Activated CD4-positive, alpha-beta T cell treated with anti-CD3 and anti-CD28 coated beads, Interleukin-10, Interleukin-2, amounts not matched to agents 100 ng/mL and 50 ng/mL, durations not matched to agents 16 hours and 8 hours (primary cell): ENCODE measurements at regions not wholly inside any gene's neighbourhood (a gene's known extent, or its start where the extent isn't known, plus 50 kb on each side); places are given as distances from the start of the nearest gene placed in this dataset.

Experiments
- DNase-seq: peaks from one replicate; pipeline ENCODE4 v3.0.0-alpha.2; 2020

DNA sequence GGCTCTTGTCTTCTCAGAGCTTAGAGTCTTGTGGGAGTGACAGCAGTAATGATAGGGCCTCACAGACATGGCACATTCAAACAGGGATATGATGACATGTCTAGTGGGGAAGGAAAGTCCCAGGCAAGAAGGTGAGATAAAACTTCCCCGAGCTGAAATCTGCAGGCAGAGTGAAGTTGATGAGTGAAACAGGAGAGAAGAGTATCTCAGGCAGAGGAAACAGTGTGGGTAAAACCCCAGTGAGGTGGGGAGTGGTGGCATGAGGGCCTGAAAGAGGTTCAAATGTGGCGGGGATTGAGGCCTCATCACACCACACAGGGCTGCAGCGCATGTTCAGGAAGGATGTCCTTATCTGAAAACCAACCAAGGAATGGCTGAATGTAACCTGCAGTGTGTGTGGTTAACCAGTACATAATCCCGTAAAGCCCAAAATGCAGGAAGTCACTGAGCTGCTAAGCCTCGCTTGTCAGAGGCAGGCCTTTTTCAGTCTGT, 153.8 kb upstream of the E2F8 start:
- peak; percentile 60 for DNase-seq

DNA sequence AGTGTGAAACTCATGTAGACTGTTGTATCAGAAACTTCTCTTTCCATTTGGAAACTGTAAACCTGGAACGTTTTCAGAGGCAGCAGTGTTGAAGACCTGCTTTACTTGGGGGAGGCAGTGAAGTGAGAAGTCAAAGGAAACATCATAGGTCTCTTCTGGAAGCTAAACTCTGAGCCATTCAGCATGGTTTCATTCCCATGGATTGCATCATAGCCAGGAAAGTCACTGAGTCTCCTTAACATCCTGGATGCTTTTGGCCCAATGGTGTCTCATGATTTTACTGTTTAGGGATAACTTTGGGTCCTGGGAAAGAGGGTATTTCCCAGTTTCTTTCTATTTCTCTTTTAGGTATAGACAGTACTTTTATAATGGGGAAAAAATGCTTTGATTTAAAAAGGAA, 153.2 kb upstream of the E2F8 start:
- DNase-seq = no peak

DNA sequence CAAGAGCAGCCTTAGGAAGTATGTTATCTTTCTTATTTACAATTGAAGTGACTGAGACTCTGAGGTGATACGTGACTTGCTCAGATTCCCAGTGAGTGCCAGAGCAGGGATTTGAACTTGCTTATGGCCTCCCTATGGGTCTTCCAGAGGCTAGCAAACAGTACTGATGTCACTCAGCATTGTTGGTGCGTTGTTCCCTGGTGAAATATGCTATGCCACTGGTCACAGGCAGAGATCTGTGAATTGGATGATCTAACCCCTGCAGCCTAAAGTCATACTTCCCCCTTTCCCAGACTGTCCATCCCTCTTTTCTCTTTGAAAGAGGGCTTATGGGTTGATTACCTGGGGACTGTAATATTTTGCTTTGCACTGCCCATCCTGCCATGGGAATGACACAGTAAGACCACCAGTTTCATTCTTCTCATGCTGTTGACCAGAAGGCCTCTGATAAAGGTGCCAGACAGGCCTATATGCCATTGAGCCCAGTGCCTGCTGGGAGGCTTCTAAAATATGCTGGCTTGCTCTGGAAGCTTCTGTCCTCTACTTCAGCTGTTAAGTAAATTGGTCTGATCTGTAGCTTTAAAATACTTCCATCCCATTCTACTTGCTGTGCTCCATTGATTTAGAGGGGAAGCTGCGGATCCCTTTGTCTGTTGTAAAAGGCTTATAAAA, 152.2 kb upstream of the E2F8 start:
- DNase-seq = no peak

DNA sequence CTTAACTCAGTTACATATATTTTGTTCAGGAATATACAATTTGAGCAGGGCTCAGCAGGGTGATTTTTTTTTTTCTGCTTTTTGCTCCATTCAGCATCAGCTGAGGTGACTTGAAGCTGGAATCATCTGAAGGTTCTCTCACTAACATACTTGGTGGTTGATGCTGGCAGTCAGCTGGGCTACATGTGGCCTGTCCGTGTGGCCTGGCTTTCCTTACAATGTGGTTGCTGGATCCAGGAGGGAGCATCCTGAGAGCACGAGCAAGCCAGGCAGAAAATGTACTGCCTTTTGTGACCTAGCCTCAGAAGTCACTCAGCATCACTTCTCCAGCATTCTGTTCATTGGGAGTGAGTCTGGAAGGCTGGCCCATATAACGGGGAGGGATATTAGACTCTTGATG, 151.6 kb upstream of the E2F8 start:
- no peak for DNase-seq

DNA sequence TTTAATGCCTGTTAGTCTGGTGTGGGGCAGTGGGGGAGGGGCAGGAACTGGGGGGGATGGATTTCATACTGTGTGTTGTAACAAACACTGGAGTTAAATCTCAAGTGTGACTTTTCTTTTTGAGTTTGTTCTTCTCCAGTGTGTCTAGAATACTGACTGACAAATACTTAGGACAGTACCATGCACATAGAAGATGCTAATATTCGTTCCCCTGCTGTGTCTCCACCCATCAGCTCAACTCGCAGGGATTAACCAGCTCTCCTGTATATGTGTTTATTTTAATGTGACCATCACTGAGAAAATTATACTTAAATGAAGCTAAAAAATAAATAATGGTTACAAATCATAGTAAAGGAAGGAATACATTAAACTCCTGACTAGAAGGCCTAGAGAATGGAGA, 150.9 kb upstream of the E2F8 start:
- DNase-seq = no peak

DNA sequence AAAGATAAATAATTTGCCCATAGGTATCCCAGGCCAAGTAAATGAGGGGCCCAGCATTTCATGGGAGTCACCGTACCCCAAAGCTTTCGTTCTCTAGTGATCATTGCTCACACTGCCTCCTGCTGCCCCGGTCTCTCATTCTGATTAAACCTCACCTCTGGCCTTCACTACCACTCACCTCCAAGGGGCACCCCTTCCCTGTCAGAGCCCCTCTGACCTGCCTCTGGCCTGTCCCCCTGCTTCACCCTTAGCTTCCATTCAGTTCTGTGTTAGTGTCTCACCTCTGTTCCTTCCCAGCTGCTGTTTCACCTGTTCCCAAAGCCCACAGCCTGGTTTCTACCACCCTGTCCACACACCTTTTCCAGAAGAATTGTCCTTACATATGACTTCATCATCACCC, 150.3 kb upstream of the E2F8 start:
- no peak for DNase-seq

DNA sequence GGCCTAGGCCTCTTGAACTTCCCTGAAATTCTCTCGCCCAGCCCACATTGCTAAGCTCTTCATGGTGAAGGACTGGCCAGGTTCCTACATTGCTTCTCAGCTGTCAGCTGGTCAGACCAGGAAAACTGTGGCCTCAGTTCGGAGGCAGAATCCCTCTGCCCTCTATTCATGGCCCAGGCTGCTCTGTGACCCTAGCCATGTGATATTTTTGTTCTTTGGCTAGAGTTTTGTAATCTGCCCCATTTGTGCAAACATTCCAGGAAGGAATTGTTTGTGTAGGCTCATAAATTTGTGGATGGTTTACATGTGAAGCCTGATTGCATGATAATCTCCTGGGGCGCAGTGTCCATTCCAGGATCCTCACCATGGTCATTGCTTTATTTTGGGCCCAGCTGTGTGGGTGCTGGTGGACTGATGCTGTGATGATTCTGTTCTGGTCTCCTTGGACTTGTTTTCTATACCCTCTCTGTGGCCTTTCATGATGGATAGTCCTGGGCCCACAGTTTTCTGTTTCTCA, 149.1 kb upstream of the E2F8 start:
- no peak for DNase-seq

DNA sequence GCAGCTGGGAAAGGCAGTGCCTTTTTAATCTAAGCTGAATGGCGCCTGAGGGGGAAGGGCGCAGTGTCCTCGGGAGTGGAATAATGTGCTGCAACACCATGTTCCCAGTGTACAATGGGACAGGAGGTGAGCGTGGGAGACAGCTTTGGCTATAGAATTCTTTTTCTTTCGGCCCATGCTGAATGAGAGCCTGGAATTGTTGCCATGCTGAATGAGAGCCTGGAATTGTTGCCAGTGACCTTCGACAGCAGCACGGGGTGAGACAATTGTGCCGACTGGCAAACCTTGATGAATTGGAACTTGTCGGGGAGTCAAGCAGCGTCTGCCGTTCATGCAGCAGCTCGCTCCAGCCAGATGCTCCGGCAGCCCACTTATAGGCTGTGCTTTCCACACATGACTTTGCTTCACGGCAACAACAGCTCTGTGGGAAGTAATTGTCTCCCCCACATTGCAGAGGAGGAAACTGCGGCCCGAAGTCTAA, 141.4 kb upstream of the E2F8 start:
- DNase-seq = no peak

DNA sequence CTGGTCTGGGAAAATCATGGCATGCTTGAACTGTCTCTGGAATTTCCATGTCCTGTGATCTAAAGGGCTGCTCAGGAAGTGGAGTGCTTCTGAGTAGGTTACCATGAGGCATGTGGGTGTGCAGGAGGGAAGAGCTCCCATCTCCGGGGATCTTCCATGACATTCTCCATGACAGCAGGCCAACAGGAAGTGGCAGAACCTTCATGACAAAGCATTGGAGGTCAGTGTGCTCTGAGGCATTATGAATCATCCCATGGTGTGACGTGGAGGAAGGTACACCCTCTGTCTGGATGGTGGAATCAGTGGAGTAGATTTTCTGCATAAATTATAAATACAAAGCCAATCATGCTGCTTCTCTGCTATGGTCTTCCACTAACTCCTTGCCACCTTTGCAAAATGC, 139.6 kb upstream of the E2F8 start:
- no peak for DNase-seq

DNA sequence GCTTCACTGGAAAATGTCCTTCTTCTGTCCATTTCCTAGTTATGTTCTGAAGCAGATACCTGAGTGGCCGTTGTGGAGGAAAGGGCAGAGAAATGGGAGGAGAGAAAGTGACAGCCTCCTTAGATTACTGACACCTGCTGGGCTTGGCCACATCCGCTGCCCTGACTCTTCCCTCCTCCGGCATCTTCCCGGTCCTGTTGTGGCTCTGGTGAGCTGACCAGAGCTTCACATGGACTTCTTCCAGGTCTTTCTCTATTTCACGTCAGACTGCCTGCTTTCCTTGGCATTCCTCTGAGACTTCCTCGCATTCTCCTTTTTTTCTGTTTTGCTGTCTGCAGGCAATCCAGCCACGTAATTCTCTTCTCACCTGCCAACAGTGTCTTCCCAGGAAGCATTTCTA, 138.7 kb upstream of the E2F8 start:
- no peak for DNase-seq

DNA sequence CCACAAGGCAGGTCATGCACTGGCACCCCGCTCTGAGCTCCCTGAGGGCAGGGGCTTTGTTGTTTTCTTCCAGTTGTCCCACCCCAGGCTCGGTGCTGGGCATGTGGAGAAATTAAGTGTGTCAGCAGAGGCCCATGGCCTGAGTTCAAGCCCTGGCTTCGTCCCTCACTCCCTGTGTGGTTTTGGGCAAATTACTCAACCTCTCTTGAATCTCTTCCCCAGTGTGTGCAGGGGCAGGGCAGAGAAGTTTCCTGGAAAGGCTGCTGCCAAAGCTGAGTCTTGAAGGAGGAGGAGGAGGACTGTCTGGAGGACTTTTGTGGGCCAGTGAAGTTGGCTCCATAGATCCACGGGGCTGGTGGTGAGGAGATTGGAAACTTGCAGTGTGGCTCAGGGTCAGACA, 138.1 kb upstream of the E2F8 start:
- no peak for DNase-seq

DNA sequence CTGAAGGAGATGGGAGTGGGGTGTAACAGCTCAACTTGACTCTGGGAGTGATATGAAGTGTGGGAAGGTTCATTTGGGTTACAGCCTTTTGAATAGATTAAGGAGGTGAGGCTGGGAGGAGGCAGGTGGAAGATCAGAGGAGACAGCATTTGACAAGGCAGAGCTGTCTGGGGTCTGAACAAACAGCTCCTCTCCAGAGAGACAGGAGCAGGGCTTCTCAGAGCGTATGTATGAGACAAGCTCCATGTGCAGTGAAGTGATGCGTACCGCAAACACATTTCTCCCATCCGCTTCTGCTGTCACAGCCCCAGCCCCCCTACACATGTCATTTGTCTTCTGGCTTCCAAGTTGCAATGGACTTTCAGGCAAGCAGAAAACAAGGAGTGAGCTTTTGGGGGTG, 137.1 kb upstream of the E2F8 start:
- DNase-seq = no peak

DNA sequence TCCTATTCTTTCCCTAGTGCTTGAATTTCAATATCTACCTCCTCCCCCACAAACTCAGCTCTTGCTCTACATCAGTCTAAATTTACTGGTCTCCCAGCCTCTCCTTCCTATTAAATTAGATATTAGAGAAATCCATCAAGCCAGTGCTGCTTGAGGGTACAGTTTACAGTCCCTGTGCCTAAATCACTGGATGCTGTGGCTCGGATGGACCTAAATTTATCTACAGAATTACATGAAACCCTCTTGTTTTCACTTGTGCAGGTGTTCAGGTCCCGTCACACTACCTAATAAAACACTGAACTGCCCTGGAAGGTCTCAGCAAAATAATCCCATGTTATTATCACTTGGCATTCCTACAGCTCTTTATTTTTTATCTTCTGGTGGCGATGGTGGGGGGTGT, 134.7 kb upstream of the E2F8 start:
- no peak for DNase-seq

DNA sequence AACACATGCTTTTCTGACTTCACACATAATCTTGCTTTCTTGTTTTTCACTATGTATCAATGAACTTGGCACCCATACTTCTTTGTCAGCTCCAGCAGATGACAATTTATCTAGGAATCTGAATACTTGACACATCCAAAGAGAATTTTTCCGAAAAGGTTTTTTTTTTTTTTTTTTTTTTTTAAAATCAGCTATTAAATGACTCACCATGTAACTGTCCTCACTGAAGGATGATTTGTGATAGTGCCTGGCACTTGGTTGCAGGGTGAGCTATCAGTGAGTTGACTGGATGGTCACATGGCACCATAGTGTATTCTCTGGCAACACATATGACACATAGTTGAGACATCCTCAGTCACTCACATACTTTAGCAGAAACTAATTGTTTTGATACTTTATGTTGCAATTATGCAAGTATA, 133.4 kb upstream of the E2F8 start:
- no peak for DNase-seq

DNA sequence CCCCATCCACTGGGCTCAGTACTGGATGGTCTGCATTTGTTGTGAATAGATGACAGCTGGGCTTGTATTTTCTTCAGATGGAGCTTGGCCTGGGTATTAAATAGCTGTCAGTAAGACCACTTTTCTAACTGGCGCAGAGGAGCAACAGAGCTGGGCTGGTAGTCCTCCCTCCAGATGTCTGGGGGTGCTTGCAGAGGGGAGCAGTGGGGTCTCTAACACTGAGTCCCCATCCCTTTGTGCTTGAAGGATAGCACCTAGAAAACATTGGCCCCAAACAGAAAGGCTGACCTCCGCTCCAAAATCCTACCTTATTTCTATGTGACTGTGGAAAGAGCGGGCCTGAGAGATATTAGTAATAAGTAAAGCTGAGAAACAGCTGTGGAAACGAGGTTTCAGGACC, 131.6 kb upstream of the E2F8 start:
- no peak for DNase-seq

DNA sequence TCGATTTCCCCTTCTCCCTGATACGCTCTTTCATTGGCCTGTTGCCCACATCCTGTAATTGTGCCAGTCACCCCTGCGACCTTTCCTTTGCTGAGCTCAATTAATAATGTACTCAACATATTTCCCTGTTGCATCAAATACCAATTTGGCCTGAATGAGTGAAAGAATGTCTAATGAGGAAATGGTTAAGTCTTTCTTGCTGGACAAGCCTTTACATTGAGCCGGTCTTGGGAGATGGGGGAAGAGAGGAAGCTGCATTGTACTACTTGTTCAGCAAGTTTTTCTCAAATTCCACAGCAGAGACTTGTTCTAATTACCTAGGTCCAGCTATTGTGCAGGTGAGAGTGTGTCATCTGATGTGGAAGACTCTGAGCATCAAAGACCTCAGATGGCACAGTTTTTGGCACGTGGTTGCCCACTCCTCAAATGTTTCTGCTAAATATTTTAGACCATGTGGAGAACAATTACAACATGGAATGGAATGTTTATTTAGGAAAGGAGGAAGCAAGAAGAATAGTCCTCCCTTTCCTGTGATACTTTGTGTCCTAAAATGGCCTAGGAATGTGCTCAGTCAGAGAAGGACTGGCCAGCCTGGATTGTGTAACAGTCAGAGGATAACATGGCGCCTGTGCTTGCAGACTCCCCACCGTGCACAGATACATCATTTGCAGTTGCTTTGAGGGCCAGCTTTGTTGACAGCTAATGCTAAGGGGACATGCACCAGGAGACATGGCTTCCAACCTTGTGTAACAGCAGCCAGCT, 129.5 kb upstream of the E2F8 start:
- DNase-seq = no peak

DNA sequence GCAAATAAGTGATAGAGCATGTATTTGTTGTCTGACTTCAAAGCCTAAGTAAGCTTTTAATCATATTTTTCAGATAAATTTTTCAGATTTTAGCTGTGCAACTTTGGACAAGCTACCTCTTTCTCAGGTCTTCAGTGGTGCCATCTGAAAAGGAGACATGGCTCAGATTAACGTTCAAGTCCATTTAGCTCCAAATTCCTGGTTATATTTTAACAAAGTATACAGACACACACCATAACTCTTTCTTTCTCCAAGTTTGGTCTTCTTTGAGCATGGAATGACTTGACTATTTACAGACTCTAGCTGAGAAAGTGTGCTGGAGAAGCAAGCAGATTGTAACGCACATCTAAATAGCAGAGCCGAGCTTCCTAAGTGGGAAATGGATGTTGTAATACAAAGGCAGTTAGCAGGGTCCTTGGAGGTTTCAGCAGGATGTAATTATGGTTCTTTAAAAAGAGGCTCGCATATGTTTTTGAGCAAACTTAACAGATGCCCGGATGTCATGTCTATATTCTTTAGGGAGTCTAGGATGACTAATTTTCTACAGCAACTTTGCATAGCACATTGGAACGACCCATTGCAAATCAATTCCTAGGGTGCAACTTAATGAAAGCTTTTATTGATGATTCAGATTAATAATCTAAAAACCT, 128.1 kb upstream of the E2F8 start:
- DNase-seq = no peak

DNA sequence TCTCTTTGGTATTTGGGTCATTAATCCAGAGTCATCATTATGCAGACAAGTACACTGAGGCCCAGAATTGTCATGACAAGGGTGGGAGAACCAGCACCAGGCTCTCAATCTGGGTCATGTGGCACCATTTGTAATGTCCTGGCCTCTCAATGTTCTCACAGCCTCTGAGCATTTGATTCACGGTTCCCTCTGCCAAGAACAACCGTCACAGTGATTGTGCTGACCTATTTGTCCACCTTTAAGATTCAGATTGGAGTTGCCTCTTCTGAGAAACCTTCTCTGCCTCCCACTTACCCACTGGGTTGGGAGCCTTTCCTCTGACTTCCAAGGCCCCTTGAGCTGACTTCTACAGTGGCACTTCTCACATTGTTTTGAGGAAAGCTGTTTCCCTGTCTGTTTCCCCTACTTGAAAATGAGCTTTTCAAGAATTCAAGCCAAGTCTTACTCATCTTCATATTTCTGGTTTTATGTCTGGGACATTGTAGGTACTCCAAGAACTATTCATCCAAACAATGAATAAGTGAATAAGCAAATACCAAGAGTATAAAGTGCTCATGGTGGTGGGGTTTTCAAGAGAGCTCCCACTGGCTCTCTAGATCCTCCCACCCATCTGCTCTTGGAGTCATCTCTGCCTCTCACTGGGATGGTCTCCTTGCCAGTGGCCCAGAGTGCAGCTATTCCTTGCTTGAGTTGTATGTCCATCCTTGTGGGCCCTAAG, 126.4 kb upstream of the E2F8 start:
- no peak for DNase-seq

DNA sequence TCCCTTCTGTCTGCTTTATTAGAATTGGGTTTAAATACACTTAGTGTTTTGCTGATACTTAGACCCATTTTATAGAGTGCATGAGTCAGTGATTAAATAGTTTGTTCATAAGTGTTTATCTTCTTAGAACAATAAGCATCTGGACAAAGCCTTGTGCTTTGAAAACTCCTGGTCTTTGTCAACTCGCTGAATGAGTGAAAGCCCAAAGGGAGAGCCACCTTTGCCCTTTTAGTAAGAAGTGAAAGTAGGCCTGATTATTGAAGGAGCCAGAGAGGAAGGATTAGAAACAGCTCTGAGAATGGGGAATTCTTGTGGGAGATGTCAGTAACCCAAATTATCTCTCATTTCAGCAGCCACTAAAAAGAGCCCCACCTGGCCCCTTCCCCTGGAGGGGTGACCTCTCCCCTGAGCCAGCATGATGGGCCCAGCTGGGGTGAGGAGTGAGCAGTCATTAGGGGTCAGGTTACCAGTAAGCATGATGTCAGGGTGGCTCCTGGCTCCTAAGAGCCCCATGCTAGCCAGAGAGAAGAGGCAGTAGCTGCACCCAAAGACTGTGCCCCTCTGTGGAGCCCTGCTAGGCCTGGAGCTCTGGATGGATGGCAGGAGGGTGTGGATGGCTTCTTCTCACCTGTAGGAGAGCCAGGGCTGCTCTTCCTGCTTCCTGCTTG, 125.1 kb upstream of the E2F8 start:
- DNase-seq = no peak

DNA sequence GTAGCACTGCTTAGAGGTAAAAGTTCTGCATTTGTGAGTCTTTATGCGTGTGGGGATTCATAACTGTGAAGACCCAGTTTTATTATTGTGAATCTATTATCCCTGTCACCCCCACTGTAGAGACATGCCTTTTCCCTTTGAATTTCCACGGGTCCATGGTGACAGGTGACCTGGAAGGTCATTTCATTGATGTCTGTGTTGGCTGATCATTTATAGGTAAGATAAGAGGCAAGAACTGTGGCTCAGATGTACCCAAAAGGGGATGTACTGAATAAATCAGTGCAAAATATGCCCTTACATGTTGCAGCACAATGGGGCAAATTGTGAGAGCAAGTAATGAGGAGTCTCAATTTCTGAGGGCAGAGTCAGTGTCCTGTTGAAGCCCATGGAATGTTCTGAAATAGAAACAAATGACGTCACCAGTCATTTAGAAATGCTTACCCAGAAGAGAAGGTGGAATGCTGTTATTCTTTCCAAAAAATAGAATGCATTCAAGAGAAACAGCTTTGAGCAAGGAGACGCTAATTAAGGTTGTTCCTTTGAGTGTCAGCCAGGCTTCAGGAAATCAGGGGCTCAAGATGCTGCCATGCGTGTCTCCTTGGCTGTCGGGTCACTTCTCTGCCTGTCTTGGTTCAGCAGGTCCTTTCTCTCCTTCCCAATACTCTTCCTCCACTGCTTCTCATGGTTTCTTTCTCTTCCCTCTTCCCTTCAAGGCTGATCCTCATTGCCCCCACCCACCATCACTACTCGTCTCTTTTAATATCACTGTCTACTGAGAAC, 118.7 kb upstream of the E2F8 start:
- no peak for DNase-seq

DNA sequence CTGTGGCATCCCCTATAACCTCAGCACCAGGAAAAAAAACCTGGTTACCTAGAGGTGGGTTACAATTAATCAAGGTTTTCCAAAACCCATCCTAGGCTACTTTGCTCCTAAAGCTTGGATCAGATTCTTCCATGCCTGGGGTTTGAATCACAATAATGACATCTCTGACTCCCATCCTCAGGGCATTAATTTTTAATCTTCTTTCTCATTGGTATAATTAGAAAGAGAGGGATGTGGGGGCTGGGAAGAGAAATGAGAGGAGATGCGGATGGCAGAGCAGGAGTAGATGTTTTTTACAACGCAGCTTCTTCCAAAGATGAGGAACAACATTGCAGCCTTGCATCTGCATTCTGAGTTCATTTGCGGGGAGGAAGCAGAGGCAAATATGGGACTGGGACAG, 117.2 kb upstream of the E2F8 start:
- no peak for DNase-seq

DNA sequence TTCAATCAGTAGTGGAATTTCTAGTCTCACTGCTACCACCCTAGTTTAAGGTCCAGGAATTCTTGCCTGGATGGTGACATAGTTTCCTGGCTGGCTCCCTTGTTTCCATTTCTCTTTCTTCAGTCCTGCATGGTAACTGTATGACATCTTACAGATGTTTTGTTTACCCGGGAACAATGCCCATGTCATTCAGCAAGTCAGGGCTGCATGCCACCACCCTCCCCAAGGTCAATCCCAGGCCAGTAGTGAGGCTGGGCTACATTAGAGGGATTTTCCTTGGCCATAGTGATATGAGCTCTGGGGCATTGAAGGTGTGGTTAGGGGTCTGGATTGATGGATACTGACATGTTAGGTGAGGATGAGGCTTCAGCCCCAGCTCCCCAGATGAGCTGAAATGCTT, 114.9 kb upstream of the E2F8 start:
- DNase-seq = no peak
